Panc1 (cell line): ENCODE measurements at regions not wholly inside any gene's neighbourhood (a gene's known extent, or its start where the extent isn't known, plus 50 kb on each side); places are given as distances from the start of the nearest gene placed in this dataset.

Source experiments
- ATAC-seq: fragments of 200-7000 bp; cut with Tn5 transposase; 2 replicates; pipeline ENCODE4 v1.9.1; 2020; ENCODE audit warnings: mild to moderate bottlenecking, moderate library complexity
- BruUV-seq: library from RNA; stranded (reverse); fragments of 400-500 nt; replicated peaks from 2 replicates; lab custom pipeline; 2021; lab: Mats Ljungman, UMichigan
- CTCF ChIA-PET: fragments of 300-600 bp; sonication (Branson Sonifier 250); formaldehyde crosslinking; loops from one replicate; lab custom pipeline; 2022; ENCODE audit warnings: antibody characterized with exemption; lab: Charles Lee
- POLR2A ChIA-PET: fragments of 300-600 bp; sonication (Branson Sonifier 250); formaldehyde crosslinking; loops from one replicate; lab custom pipeline; 2022; ENCODE audit warnings: antibody characterized with exemption; lab: Charles Lee
- DNase-seq: peaks from one replicate; pipeline ENCODE4 v3.0.0-alpha.2; 2010; ENCODE audit warnings: low read depth, low spot score
- H3K27ac ChIP-seq: 2 replicates; pipeline ENCODE4 v1.5.1; 2011; ENCODE audit warnings: mild to moderate bottlenecking, low read length, inconsistent platforms
- H3K27me3 ChIP-seq: fragments of 200-500 bp; sonication (Bioruptor generic); 2 replicates; pipeline ENCODE4 v1.6.0; 2014; ENCODE audit warnings: low read length, inconsistent platforms; ENCODE audit not compliant: control insufficient read depth, insufficient read depth
- H3K36me3 ChIP-seq: fragments of 200-500 bp; sonication (Bioruptor generic); 2 replicates; pipeline ENCODE4 v1.5.1; 2014; ENCODE audit warnings: inconsistent platforms, mild to moderate bottlenecking, low read length, moderate library complexity; ENCODE audit not compliant: control insufficient read depth, insufficient read depth
- H3K4me1 ChIP-seq: 2 replicates; pipeline ENCODE4 v1.5.1; 2011; ENCODE audit warnings: inconsistent platforms, mild to moderate bottlenecking, low read length, moderate library complexity; ENCODE audit not compliant: control insufficient read depth, insufficient read depth
- H3K4me3 ChIP-seq, 2 experiments: 2 replicates each; pipeline ENCODE4 v1.5.1; 2011 to 2012; ENCODE audit warnings: low read depth in 2 of 2, low read length in 2 of 2, mild to moderate bottlenecking in 2 of 2, inconsistent platforms in 1 of 2, moderate library complexity in 1 of 2
- H3K9me3 ChIP-seq: fragments of 200-500 bp; sonication (Bioruptor generic); 2 replicates; pipeline ENCODE4 v1.5.1; 2014; ENCODE audit warnings: low read depth, mild to moderate bottlenecking, inconsistent platforms, low read length, moderate library complexity; ENCODE audit not compliant: control insufficient read depth, insufficient read depth
- CTCF ChIP-seq: fragments of 450-650 bp; IDR thresholded peaks from 2 replicates; pipeline ENCODE4 v1.5.1; 2017; ENCODE audit warnings: mild to moderate bottlenecking
- POLR2AphosphoS5 ChIP-seq: IDR thresholded peaks from 2 replicates; pipeline ENCODE4 v1.6.1; 2012; ENCODE audit warnings: mild to moderate bottlenecking, low read depth, low read length, moderate library complexity
- REST ChIP-seq, 2 experiments: IDR thresholded peaks; 2 replicates each; pipeline ENCODE4 v1.6.1; 2011 to 2012; ENCODE audit warnings: low read depth in 2 of 2, control low read depth in 1 of 2, low read length in 1 of 2, mild to moderate bottlenecking in 1 of 2, moderate library complexity in 1 of 2; ENCODE audit not compliant: insufficient read depth in 1 of 2
- SIN3A ChIP-seq: IDR thresholded peaks from 2 replicates; pipeline ENCODE4 v1.6.1; 2012; ENCODE audit warnings: low read depth, mild to moderate bottlenecking, low read length, moderate library complexity, borderline replicate concordance; ENCODE audit not compliant: insufficient read depth
- TCF7L2 ChIP-seq: IDR thresholded peaks from 2 replicates; pipeline ENCODE4 v1.6.1; 2011; ENCODE audit warnings: mild to moderate bottlenecking, low read depth, low read length, inconsistent platforms
- in situ Hi-C: cut with HindIII; loops from 2 replicates; pipeline ENCODE4 v1.10.0; 2016; ENCODE audit warnings: low sequenced_read_pairs, low pct_unique_long_range_greater_than_20kb
- intact Hi-C: fragments of 100-400 bp; cut with micrococcal nuclease; formaldehyde crosslinking; loops from one replicate; pipeline ENCODE4 v1.10.0; 2022; ENCODE audit not compliant: unreplicated experiment

DNA sequence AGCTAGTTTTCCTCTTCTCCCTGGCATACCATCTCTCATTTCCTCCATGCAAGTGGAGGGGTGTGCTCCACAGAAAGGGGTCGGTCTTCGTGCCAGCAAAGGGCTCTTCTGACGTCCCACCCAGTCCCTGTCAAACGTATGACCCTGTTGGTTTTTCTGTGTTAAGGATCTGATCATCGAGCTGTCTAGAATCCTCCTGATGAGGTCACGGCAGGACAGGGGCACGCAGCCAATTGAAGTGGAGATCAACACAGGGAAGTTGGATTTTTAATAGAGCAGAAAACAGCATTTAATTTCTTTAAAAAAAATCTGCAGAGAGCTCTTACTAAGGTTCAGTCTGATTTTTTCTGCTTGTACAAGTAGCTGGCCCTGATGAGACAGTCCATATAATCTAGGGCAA lies 339.4 kb downstream of the TEX29 start:
- H3K27me3 ChIP-seq = no peaks in the 10 kb centered on the region; the same call in 1 of the 2 replicates
- no peak for TF ChIP-seq CTCF
- no peak for TF ChIP-seq TCF7L2
- no peak for TF ChIP-seq SIN3A
- TF ChIP-seq POLR2AphosphoS5 = no peak
- TF ChIP-seq REST (IDR thresholded peaks at IDR 0.05; ENCODE audit: insufficient read depth in 1 of 2, low read depth in 2 of 2, low read length in 1 of 2) = no peak
- no peaks in the 10 kb centered on the region for H3K4me1 ChIP-seq
- H3K36me3 ChIP-seq = no peaks in the 10 kb centered on the region
- ChIA-PET CTCF (no interaction called here), POLR2A (no interaction called here)
- intact Hi-C loops (no loop called here), in situ Hi-C loops (no loop called here)
- no peak overlapping the region for H3K4me3 ChIP-seq
- BruUV-seq = no TSS peak
- no peak for DNase-seq
- no peak overlapping the region for H3K27ac ChIP-seq
- H3K9me3 ChIP-seq = no peaks in the 10 kb centered on the region
- no peak for ATAC-seq

- intact Hi-C loops = no loop called here
Observed at GRCh38 chr13:111661052-111661451, 340.6 kb downstream of the TEX29 start.

More at GRCh38 chr13:111661052-111661451, 340.6 kb downstream of the TEX29 start:
- Histone ChIP-seq H3K9me3 (no peaks in the 10 kb centered on the region), H3K27me3 (no peaks in the 10 kb centered on the region; the same call in 1 of the 2 replicates), H3K4me1 (no peaks in the 10 kb centered on the region), H3K4me3 (no peak overlapping the region), H3K27ac (no peak overlapping the region), H3K36me3 (no peaks in the 10 kb centered on the region)
- TF ChIP-seq SIN3A (no peak), POLR2AphosphoS5 (no peak), TCF7L2 (no peak), CTCF (no peak), REST (IDR thresholded peaks at IDR 0.05; ENCODE audit: insufficient read depth in 1 of 2, low read depth in 2 of 2, low read length in 1 of 2) (no peak)
- POLR2A ChIA-PET = no interaction called here
- BruUV-seq = no TSS peak
- DNase-seq (no peak), ATAC-seq (no peak)
- CTCF ChIA-PET = no interaction called here
- in situ Hi-C loops = no loop called here
